Spleen (tissue), 11 donors: ENCODE measurements at regions not wholly inside any gene's neighbourhood (a gene's known extent, or its start where the extent isn't known, plus 50 kb on each side); places are given as distances from the start of the nearest gene placed in this dataset.
A peak's percentile ranks its signal among the peaks of the same experiment; 100 is the strongest.

Experiments used
- DNase-seq: peaks from one replicate; pipeline ENCODE4 v3.0.0-alpha.2; 2020
- H3K27ac ChIP-seq, 8 donors: fragments of 200-600 bp; sonication (generic) in 7 of 8; 1 replicate in 4 of 8; 2 replicates in 4 of 8; pipeline versions ENCODE4 v1.5.0 to v1.8.0; 2016 to 2021; ENCODE audit warnings: inconsistent platforms in 4 of 8, mild to moderate bottlenecking in 4 of 8, moderate library complexity in 1 of 8
- H3K27me3 ChIP-seq, 7 donors: fragments of 200-600 bp; sonication (generic) in 6 of 7; replicated peaks in 1 of 7; 1 replicate in 4 of 7; 2 replicates in 3 of 7; pipeline versions ENCODE4 v1.5.0 to v1.8.0; 2016 to 2021; ENCODE audit warnings: inconsistent platforms in 3 of 7, mild to moderate bottlenecking in 1 of 7
- H3K36me3 ChIP-seq, 6 donors: fragments of 200-600 bp; sonication (generic) in 5 of 6; 1 replicate in 4 of 6; 2 replicates in 2 of 6; pipeline versions ENCODE4 v1.5.0 to v1.8.0; 2016 to 2021; ENCODE audit warnings: inconsistent platforms in 2 of 6
- H3K4me1 ChIP-seq, 6 donors: fragments of 200-600 bp; sonication (generic) in 5 of 6; 1 replicate in 3 of 6; 2 replicates in 3 of 6; pipeline versions ENCODE4 v1.5.0 to v1.8.0; 2016 to 2021; ENCODE audit warnings: inconsistent platforms in 3 of 6
- H3K4me3 ChIP-seq, 8 donors: fragments of 200-600 bp; sonication (generic) in 7 of 8; 1 replicate in 4 of 8; 2 replicates in 4 of 8; pipeline versions ENCODE4 v1.5.0 to v1.8.0; 2016 to 2021; ENCODE audit warnings: inconsistent platforms in 4 of 8, mild to moderate bottlenecking in 4 of 8, moderate library complexity in 2 of 8
- H3K9me3 ChIP-seq, 8 donors: fragments of 200-600 bp; sonication (generic) in 7 of 8; 1 replicate in 4 of 8; 2 replicates in 4 of 8; pipeline versions ENCODE4 v1.5.0 to v1.8.0; 2016 to 2021; ENCODE audit warnings: inconsistent platforms in 4 of 8
- CTCF ChIP-seq, 11 experiments: fragments of 200-600 bp in 7 of 11; fragments of 450-650 bp in 4 of 11; sonication (generic) in 4 of 11; IDR thresholded peaks in 8 of 11; conservative IDR thresholded peaks in 3 of 11; 1 replicate in 7 of 11; 2 replicates in 4 of 11; pipeline versions ENCODE4 v1.4.0 to v1.8.0; 2016 to 2021; ENCODE audit warnings: antibody characterized with exemption in 11 of 11, inconsistent platforms in 4 of 11, mild to moderate bottlenecking in 1 of 11
- POLR2A ChIP-seq, 3 donors: fragments of 450-650 bp; IDR thresholded peaks; one replicate each; pipeline ENCODE4 v1.5.1; 2017; ENCODE audit warnings: antibody characterized with exemption in 3 of 3, mild to moderate bottlenecking in 1 of 3
- POLR2AphosphoS5 ChIP-seq, 3 donors: sonication (generic); formaldehyde crosslinking; IDR thresholded peaks; one replicate each; pipeline ENCODE4 v1.5.1; 2017; ENCODE audit warnings: antibody characterized with exemption in 3 of 3
- WGBS, 5 donors: extraction: QIAGEN DNeasy Blood & Tissue Kit in 3 of 5; methylation state at CpG; one replicate each; pipeline versions ENCODE4 v1.1.5 to v1.1.7; 2013 to 2018; 5-methylcytosine and 5-hydroxymethylcytosine counted together
- intact Hi-C: fragments of 100-400 bp; cut with DNase I; formaldehyde crosslinking; loops from one replicate; pipeline ENCODE4 v1.15.0; 2023; ENCODE audit warnings: low total_unique reads
- donor health status: healthy with polysubstance abuse.
- donor health status: DM: no; HTN: no; CAD: no; lungs with moderate emphysema.
- donor health status: DM: no; HTN: no; CAD: no.
- donor health status: Bipolar disorder and iron deficiency.
- donor health status: healthy.
- donor health status: DM: no; HTN: no; CAD: no.
- donor health status: DM: yes; HTN: yes; CAD: no.

GRCh38 chr16:11403920-11404319 lies 58.7 kb downstream of the RMI2 start:
- TF ChIP-seq CTCF (IDR thresholded peaks at IDR 0.05 in 8 of 11, conservative IDR thresholded peaks at IDR 0.05 in 3 of 11) = no peak
- TF ChIP-seq POLR2AphosphoS5 (IDR thresholded peaks at IDR 0.05) = no peak
- no peak for TF ChIP-seq POLR2A (IDR thresholded peaks at IDR 0.05)
- H3K4me1 ChIP-seq = peaks cover 0 to 6% (median 0%) of the 10 kb centered on the region in 6 donors
- no peak for DNase-seq
- WGBS, 5 donors = 81 to 88% (median 85%) methylated on average over 6 of the region's 6 CpGs
- no peak overlapping the region for H3K4me3 ChIP-seq
- intact Hi-C loops = loop anchor here (5.0 to 10.0 kb wide), 3 partner anchors 238 to 439 kb away; no protein-coding TSS in a partner anchor
- no peaks in the 10 kb centered on the region for H3K27me3 ChIP-seq
- H3K27ac ChIP-seq = no peak overlapping the region
- no peaks in the 10 kb centered on the region for H3K9me3 ChIP-seq
- no peaks in the 10 kb centered on the region for H3K36me3 ChIP-seq

GRCh38 chr16:11404603-11405002 lies 59.3 kb downstream of the RMI2 start:
- 89 to 94% (median 90%) methylated on average over 12 of the region's 12 CpGs for WGBS, 5 donors
- Histone ChIP-seq H3K9me3 (no peaks in the 10 kb centered on the region), H3K36me3 (no peaks in the 10 kb centered on the region), H3K4me1 (peaks cover 0 to 6% (median 0%) of the 10 kb centered on the region in 6 donors), H3K27ac (no peak overlapping the region), H3K27me3 (no peaks in the 10 kb centered on the region), H3K4me3 (no peak overlapping the region)
- DNase-seq = no peak
- intact Hi-C loops = loop anchor here (5.0 to 10.0 kb wide), 4 partner anchors 238 to 440 kb away; no protein-coding TSS in a partner anchor
- TF ChIP-seq POLR2A (IDR thresholded peaks at IDR 0.05) (no peak), POLR2AphosphoS5 (IDR thresholded peaks at IDR 0.05) (peak in 1 of 3 donors; percentile 22)

GRCh38 chr16:11405331-11406176 lies 60.3 kb downstream of the RMI2 start:
- intact Hi-C loops = loop anchor here (5.0 to 10.0 kb wide), 3 partner anchors 309 to 441 kb away; no protein-coding TSS in a partner anchor
- Histone ChIP-seq H3K9me3 (no peaks in the 10 kb centered on the region), H3K27ac (no peak overlapping the region), H3K36me3 (no peaks in the 10 kb centered on the region), H3K4me1 (peaks cover 0 to 12% (median 0%) of the 10 kb centered on the region in 6 donors), H3K27me3 (no peaks in the 10 kb centered on the region), H3K4me3 (no peak overlapping the region)
- TF ChIP-seq POLR2AphosphoS5 (IDR thresholded peaks at IDR 0.05) (no peak), POLR2A (IDR thresholded peaks at IDR 0.05) (no peak), CTCF (IDR thresholded peaks at IDR 0.05 in 8 of 11, conservative IDR thresholded peaks at IDR 0.05 in 3 of 11) (peak in 10 of 11 experiments; percentile 23 to 73 (median 59))
- no peak for DNase-seq
- WGBS, 5 donors = 62 to 70% (median 67%) methylated on average over 11 of the region's 11 CpGs

GRCh38 chr16:11406177-11406560 lies 60.9 kb downstream of the RMI2 start:
- Histone ChIP-seq H3K4me1 (peaks cover 0 to 16% (median 0%) of the 10 kb centered on the region in 6 donors), H3K27ac (no peak overlapping the region), H3K9me3 (no peaks in the 10 kb centered on the region), H3K4me3 (no peak overlapping the region), H3K36me3 (no peaks in the 10 kb centered on the region), H3K27me3 (no peaks in the 10 kb centered on the region)
- TF ChIP-seq POLR2AphosphoS5 (IDR thresholded peaks at IDR 0.05) = no peak
- no peak for TF ChIP-seq CTCF (IDR thresholded peaks at IDR 0.05 in 8 of 11, conservative IDR thresholded peaks at IDR 0.05 in 3 of 11)
- intact Hi-C loops = loop anchor here (5.0 to 10.0 kb wide), 3 partner anchors 309 to 441 kb away; no protein-coding TSS in a partner anchor
- DNase-seq = no peak
- 92 to 98% (median 94%) methylated on average over 6 of the region's 6 CpGs for WGBS, 5 donors
